ENCODE measurements at regions not wholly inside any gene's neighbourhood (a gene's known extent, or its start where the extent isn't known, plus 50 kb on each side); places are given as distances from the start of the nearest gene placed in this dataset.
"Not testable (repeated sequence)": the region's sequence is repeated elsewhere in the genome, so short reads cannot be mapped to it uniquely, and the experiment has no call there.

DNA sequence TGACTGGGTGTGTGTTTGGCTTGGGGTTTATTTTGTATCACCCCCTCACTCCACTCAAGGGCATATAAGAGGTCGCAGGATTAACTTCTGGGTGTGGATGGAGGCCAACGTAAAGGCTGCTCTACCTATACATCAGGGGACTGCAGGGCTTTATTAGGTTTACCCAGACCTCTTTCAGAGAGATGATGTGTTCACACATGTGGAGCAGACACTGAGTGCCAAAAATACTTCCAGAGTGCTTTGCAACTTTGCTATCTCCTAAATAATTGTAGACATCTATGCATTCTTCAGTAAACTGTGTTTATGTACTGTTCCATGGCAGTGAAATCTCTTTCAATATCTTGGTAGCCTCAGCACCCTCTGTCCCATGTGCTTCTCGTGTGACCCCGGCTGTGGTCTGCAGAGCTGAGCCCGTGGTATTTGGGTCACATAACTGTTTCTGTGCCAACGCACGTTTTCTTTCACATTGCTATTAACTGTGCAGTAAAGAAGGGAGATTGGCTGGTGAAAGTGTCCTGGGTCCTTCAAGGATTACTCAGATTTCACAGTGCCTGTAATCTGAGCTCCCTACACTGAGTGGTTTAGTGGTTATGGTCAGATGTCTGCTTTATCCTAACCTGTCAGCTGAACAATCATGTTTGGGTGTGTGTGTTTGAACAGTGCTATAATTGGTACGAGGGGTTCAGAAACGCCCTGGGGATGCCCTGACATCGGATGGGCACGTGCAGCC is 208.1 kb downstream of the VAPA start:
- DNase-seq = peak; percentile 7

DNA sequence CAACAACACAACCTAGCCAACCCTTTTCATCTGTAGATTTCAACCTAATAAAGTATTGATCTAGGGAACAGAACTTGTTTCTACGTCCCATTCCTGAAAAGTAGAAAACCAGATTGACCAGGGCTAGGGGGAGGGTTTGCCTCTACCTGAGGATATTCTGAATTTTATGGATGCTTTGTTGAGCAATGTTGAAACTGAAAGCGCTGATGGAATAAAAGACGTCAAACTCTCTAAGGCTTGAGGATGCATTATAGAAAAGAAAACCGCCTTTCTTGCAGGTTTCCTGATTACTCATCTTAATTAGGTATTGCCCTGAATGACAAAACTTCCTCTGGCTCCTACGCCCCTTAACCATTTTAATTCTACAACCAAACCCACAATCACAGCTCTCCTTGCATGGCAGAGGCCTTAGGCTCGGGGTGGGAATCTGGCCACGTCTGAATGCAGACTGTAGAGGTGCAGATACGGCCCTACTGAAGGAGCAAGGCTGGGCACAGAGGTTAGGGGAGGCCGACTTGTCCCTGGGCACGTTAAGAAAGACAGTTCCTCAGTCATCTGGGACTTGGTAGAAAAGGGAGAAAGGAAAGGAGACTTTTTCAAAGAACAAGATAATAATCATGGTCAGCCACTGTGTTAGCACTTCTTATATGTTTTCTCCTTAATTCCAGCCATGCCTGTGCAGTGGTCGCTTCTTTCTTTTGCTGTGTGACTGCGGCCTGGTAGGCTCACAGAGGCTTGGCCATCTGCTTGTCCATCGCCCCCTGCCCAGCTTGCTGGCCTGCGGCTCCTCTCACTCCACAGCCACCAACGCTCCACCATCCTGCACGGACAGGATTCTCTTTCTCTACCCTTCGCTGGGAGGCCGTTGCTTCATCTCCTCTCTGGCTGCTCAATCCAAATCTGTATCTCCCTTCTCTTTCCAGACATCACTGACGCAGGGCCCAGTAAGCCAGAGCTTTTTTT is 209.5 kb downstream of the VAPA start:
- DNase-seq = no peak

DNA sequence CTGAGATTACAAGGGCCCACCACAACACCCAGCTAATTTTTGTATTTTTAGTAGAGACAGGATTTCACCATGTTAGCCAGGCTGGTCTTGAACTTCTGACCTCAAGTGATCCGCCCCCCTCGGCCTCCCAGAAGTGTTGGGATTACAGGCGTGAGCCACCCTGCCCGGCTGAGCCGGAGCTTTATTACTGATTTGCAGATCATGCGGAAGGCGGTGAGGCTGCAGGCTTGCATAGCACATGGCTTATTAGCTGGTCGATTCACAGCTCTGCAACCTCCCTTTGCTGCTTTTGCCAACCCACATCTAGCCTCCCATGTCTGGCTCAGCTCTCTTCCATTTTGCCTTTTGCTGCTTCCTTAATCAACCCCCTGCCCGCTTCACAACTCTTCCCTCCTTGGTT is 210.3 kb downstream of the VAPA start:
- DNase-seq = no peak

DNA sequence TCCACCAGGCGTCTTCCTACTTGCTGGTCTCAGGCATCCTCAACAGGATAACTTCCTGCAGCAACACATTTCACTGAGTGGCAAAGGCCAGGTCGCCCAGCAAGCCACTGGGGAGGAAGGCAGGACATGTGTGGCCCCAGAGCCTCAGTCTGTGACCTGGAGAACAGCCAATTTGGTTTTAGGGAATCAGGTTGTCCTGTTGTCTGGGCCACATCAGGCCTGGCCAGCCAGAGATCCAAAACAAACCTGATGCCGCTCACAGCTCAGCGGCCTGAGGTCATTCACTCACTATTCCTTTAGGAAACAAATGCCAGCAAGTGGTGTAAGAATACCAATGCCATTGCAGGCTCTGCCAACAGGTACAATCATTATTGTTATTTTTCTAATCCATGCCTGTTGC is 210.7 kb downstream of the VAPA start:
- DNase-seq = no peak

DNA sequence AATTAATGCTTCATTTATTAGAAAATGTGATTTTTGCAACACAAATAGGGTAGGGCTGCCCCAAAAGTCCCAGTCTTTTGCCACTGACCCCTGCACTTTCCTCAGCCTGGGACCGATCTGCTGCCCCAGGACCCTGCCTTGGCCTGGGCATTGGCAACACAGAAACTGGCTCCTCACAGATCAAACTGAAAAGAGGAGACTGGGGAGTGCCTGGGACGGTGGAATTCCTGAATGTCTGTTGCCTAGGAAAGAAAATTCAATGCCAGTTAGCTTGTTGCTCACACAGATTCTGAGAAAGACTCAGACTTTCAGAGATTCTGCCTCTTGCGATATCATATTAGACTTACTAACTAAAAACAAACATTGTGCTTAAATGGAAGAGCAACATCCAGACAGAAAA is 211.2 kb downstream of the VAPA start:
- DNase-seq = no peak

DNA sequence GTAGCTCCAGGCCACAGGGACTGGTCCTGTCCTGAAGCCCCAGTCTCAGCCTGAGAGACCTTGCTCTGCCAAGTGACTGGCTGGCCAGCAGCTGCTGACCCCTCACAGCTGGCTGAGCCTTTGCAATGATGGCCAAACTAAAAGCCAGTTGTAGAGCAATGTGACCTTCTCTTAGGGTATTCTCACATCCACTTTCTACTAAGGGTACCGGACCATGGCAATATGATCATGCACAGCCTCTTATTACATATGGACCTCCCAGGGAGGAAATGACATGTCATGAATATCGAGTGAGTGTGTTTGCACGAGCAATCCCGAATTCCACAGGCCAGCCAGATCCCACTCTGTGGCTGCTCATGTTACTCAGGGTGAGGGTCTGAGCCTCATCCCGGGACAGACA is 213.9 kb downstream of the VAPA start:
- no peak for DNase-seq

DNA sequence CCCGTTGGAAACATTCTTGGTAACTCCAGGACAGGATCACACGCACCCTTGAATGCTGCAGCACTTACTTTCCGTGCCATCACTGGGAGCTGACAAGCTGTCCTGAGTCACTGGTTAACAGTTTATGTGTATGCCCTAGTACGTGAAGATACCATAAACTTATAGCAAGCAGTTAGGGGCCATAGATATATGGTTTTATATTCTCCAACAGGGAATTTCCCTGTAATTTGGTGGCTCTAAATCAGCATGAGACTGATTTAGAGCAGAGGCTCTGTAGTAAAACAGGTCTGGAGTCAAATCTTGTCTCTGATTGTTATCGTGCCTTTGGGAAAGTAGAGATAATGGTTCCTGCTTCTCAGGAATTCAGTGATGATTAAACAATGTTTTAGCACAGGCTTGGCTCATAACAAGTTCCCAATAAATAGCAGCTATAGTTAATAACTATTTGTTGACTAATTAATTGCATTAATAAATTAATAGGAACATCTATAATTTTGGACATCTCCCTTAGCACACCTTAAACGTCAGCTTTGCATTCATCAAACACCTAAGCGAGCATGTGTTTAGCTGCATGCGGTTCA is 215.2 kb downstream of the VAPA start:
- DNase-seq = no peak

DNA sequence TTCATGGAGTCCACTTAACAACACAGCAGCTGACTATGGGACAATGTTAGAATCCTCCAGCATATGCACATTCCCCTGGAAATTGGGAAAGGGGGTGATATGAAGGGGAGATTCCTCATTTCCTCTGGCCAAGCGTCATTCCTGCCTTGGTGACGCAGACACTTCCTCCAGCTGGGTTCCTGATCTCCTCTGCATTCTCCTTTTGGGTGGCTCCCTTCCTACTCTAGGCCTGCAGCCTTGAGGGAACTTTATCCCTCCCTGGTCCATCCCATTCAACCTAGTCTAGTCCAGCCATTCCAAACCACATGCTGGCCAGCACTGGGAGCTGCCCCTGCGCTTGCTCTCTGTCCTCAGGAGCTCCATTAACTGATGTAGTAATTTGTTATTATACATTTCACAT is 216.8 kb downstream of the VAPA start:
- DNase-seq = no peak

DNA sequence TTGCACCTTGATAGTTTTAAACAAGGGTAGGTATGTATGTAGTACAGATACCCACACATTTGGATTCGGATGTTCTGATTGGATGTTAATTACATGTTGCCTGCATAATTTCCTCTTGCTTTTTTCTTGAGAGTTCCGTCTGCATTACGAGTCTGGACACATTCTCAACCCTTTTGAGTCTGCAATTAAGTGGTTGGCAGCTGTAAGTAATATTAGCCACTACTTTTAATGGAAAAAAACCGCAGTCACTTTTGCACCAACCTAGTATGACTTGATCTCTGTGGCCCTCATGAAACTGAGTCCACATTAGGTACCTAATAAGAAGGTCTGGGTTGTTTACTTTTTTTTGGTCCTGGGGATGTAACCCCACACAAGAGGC is 217.3 kb downstream of the VAPA start:
- no peak for DNase-seq

DNA sequence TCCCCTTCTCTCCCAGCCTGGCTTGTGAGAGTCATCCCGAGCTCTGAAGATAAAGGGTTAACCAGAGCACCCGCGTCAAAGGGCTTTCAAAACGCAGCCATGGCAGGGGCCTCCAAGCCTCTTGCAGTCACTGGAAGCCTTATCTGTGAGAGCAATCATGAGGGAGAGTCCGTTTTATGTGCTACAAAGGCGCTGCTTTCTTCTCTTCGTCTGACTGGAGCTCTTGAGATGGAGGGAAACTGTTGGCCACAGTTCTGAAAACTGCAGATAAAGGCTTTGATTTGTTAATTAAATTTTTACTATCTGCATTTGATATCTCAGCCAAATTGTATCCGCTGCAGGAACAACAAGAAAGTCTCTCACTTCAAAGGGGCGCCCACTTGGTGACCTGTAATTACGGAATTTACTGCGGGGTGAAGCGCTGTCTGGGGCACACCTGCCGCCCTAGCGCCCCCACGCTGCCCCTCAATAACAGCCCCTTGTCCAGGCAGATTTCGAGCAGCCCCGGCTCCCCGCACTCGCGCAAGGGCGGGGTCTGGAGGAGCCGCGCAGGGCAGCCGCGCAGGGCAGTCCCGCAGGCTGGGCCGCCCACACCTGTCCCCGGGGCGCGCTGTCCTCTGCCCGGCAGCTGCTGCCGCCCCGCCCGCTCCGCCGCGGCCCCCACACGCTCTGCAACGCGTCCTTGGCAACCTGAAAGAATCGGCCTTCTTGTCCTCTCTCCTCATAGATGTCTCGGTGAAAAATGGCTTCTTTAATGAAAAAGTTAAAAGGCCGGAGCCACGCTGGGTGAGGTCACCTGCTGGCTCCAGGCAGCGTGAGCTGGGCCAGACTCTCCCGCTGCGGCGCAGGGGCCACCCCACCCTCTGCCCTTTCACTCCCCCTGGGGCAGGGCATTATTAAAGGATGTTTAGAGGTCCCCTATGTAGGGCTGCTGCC is 217.9 kb downstream of the VAPA start:
- no peak for DNase-seq

DNA sequence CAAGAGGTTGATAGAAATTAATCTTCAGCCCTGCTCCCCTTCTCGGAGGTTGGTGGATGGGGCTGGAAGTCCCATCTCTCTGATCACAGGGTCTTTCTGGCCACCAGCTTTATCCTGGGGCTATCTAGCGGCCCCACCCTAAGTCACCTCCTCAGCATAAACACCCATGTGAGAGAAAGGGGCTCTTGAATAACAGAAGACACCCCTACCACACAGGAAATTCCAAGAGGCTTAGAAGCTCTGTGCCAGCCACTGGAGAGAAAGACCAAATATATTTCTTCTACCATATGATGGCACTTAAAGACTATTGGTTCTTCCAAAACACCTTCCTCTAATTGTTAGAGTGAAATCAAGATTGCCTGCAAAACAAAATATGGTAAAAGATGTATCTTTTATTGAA is 219.7 kb downstream of the VAPA start:
- DNase-seq = no peak

DNA sequence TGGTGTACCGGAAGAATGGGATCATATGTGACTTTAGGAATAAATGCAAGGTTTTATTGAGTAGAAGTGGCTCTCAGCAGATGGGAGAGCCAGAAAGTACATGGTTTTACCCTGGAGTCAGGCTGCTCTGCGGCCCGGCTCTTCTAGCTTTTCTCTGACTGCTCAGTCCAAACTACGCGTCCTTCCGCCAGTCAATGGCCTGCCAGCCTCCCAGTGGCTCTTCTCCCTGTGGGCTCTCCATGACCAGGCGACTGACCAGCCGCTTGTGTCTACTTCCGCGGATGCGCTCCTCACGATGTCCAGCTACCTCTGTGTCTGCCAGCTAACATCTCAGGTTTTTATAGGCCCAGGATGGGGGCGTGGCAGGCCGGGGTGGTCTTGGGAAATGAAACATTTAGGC is 220.4 kb downstream of the VAPA start:
- DNase-seq = no peak

DNA sequence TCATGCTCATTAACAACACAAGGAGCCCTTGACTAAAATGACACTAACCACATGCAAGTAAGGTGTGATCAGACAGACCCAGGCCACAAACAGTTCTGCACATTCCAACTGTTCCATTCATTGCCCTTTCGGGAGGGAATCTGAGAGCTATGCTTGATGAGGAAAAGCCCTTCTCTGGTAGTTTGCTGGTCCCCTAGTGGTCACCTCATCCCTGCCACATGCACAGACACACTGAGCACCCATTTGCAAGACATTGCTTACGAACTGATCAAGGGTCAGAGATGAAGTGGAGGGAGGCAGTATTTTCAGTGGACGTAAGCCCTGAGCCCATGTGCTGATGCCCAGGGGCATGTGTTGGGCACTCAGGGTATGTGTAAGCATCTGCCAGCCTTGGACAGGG is 220.9 kb downstream of the VAPA start:
- DNase-seq = not testable (repeated sequence)

DNA sequence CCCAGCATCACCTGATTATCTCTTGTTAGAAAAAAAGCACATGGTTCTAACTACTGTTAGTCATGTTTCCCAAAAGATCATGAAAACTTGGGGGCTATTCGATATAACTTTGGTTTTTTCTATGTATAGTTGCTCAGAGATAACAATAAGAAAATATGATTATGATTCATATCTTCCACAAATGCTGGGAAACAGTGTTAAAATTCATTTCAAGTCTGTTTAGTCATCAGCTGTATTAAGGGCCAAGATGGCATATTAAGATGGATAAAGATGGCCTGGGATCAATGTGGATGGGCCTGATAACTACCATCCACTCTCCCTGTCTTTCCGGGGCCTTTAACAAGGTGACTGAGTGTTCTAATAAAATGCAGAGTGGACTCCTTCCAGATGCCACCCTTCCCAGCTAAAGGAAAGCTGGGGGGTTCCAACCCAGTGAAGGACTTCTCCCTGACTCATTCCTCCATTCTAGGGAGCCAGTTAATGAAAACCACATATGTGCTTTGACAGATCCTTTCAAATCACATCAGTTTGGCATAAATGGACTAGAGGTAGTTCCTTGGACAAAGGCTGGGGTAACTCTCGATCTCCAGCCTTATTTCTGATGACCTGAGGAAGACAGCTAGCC is 221.6 kb downstream of the VAPA start:
- DNase-seq = no peak

DNA sequence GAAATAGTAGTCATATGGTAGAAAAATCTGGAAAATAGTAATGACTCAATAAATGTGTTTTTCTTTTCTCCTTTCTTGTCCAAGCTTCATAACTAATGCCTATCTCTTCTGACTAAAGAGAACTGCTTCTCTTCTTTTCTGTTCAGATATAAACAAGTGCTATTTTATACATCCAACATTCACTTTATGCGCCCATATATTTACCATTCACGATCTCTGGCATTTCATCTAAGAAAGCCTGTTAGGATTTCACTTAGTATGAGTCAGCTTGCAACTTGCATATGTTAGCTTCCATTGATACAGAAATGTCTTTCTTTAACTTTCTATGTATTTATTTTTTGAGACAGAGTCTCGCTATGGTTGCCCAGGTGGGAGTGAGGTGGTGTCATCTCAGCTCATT is 224.9 kb downstream of the VAPA start:
- DNase-seq = no peak

DNA sequence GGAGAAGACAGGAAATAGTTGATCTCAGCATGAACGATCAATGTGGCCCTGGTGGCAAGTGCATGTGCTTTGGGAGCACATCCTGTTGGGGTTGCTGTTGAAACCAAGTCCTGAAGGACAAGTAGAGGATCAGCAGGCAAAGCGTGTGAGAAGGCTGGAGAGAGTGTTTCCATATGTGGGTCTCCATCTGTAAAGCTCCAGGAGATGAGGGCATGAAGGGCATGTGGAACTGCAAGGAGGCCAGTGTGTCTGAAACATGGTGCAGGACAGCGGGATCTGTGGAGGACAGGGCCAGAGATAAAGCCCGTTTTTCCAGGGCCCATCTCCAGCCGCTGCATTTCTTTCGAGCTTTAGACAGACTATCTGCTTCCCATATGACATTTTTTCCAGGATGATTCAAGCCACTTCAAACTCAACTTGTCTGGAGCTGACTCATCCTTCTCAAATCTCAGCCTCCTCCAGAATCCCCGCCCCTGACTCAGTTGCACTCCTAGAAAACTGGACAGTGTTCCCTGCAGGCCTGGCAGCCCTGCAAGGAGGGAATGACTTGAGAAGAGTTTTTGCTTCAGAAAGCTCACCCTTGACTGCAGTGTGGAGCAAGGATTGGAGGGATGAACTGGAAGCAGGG is 226.1 kb downstream of the VAPA start:
- no peak for DNase-seq

DNA sequence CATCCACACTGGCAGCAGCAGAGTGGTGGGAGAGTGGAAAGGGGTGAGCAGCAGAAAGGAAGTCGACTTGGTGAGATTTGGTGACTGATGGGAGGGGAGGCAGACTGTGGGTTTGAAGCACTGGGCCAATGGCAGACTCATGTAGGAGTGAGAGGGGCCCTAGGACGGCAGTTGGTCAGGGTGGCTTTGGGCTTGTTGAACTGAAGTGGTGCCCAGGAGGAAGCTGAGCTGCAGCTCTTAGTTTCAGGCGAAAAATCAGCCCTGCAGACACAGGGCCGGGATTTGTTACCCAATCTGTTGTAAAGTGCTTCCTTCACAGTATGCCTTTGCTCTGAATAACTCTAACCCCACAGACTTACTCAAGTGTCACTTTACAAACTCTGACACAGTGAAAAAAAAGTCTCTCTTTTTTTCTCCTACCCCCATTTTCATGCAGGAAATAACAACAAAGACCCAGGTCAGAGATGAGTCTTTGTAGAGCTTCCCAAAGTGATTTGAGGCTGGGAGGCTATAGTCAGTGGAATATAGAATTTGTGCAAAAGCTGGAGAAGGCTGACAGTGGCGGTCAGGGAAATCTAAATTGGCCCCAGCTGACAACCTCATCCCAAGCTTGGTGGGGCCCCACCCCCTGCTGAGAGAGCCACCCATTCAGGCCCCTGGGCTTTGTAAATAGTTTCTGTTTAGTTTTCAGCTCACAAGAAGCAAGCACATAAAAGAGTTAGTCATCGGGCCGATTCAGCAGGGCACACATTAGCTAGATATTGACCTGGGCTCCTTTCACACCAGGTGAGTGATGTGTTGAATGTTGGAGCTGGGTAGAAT is 226.9 kb downstream of the VAPA start:
- no peak for DNase-seq

DNA sequence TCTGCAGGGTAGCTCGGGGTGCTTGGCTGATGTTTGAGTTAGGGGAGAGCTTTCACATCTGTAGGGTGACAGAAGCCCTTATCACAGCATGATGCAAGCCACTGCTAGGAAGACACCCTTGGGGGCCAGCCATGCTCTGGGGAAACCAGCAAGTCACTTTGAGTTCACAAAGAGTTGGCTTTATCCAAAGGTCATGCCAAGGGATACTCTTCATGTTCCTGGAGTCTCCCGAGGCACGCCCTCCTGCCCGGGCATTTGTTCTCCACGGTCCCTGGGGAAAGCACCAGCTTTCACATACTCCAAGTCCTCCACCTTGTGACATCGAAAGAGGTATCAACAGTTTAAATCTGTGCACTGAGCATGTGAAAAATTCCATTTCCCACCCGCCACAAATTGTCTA is 227.7 kb downstream of the VAPA start:
- no peak for DNase-seq

DNA sequence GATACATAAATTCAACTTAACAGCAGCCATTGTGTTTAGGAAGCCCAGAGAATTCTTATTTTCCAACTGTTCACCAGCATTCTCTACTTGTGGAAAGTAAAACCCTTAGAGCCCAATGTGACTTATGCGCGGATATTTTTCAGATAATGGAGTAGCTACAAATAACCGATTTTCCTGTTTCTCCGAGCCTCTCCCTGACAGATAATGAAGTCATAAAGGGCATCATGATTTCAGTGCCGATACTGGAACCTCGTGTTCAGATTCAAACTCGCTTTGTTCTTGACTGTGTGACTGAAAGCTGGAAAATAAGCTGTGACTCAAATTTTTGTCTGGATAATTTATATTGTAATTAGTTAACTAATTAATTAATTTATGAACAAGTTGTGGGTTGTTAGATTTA is 228.2 kb downstream of the VAPA start:
- no peak for DNase-seq

DNA sequence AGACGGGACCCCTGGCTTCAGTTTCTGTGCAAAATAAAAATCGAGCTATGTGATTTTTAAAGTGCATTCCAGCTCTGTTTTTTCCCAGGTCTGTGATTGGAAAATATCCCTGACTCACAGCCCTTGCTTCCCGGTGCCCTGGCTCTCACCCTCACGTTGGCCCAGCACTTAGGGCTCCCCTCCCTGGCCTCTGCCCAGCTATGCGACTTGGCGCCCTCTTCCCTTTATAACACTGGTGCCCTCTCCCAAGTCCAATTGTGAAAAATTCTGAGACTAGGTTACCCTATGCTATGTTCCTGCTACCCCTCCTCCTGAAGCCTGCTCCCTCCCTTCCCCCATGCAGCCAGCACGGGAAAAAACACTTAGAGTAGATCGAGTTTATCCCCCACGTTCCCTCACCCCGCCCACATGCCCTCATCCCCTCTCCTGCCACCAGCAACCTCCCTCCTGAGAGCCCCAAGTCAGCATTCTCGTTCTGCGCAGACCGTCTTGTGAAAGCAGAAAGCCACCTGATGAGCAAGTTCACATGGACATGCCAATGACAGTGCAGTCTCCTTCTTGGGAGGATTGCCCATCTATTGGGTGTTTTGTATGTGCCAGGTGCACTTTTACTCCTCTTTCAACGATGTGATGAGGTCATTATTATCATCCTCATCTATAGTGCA is 228.8 kb downstream of the VAPA start:
- no peak for DNase-seq
